Right atrium auricular region (tissue), 2 donors: ENCODE measurements at regions not wholly inside any gene's neighbourhood (a gene's known extent, or its start where the extent isn't known, plus 50 kb on each side); places are given as distances from the start of the nearest gene placed in this dataset.

Experiments used
- DNase-seq: peaks from one replicate; pipeline ENCODE4 v3.0.0-alpha.2; 2019; ENCODE audit warnings: low spot score
- H3K27ac ChIP-seq, 2 donors: fragments of 200-600 bp; sonication (generic); 1 replicate in 1 of 2; 2 replicates in 1 of 2; pipeline ENCODE4 v1.5.1; 2016 to 2019
- H3K27me3 ChIP-seq, 2 donors: fragments of 200-600 bp; sonication (generic); one replicate each; pipeline versions ENCODE4 v1.5.1 to v1.6.0; 2017 to 2019
- H3K36me3 ChIP-seq: fragments of 200-600 bp; sonication (generic); one replicate; pipeline ENCODE4 v1.5.1; 2016
- H3K4me1 ChIP-seq, 2 donors: fragments of 200-600 bp; sonication (generic); one replicate each; pipeline versions ENCODE4 v1.5.1 to v1.6.0; 2017 to 2019
- H3K4me3 ChIP-seq, 2 donors: fragments of 200-600 bp; sonication (generic); 1 replicate in 1 of 2; 2 replicates in 1 of 2; pipeline ENCODE4 v1.5.1; 2017 to 2019; ENCODE audit warnings: mild to moderate bottlenecking in 1 of 2, moderate library complexity in 1 of 2
- H3K9me3 ChIP-seq, 2 donors: fragments of 200-600 bp; sonication (generic); one replicate each; pipeline ENCODE4 v1.5.1; 2019
- CTCF ChIP-seq, 2 donors: fragments of 200-600 bp; sonication (generic); IDR thresholded peaks; one replicate each; pipeline ENCODE4 v1.5.1; 2019; ENCODE audit warnings: antibody characterized with exemption in 2 of 2

DNA sequence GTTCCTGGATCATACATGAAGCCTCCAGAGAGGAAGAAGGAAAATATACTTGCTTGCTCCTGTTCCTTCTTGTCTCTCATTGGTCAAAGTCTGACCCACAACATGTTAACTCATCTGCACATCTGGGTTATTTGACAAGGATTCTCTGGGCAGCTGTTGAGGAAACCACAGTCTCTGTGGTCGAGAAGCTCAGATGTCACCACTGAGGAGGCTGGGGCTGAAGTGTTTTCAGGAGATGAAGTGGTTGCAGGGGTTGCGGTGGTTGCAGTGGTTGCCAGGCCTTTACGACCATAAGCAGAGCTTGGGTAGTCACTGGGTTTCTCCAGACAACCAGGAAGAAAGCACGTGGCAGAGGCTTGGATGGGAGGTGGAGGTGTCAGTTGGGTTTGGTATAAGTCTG is 265.0 kb upstream of the LRIG3 start:
- no peak for TF ChIP-seq CTCF (IDR thresholded peaks at IDR 0.05)
- no peak overlapping the region for H3K4me3 ChIP-seq
- H3K27me3 ChIP-seq = no peaks in the 10 kb centered on the region

DNA sequence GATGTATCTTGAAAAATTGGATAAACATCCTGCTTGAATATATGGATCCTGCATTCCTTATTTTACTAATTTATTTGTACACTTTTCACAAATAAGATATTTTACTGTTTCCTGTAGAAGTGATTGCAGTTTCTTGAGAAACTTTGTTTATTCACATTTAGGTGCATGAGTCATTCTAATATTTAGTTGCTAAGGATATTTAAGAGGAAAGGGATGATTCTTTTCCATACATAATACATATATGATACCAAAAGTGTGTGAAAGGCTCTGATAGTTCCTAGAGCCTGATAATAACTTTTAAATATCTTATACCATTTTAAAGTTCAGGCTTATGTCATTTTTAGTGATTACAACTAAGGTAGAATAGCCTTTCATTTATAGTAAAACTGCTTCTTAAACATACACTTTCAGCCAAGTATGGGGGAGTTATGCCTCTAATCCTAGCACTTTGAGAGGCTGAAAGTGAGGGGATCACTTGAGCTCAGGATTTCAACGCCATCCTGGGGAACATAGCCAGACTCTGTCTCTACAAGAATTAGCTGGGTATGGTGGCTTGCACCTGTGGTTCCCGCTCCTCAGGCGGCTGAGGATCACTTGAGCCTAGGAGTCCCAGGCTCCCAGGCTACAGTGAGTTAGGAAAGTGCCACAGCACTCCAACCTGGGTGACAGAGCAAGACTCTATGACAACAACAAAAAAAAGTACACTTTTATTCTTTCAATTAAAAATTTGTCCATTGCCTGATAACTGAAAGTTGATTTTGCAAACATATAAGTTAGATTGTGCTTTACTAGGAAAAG is 262.6 kb upstream of the LRIG3 start:
- DNase-seq = no peak
- TF ChIP-seq CTCF (IDR thresholded peaks at IDR 0.05) = no peak

More for the DNA sequence above, 265.0 kb upstream of the LRIG3 start:
- Histone ChIP-seq H3K27ac (no peak overlapping the region), H3K36me3 (no peaks in the 10 kb centered on the region), H3K9me3 (no peaks in the 10 kb centered on the region), H3K4me1 (no peaks in the 10 kb centered on the region)
- no peak for DNase-seq

DNA sequence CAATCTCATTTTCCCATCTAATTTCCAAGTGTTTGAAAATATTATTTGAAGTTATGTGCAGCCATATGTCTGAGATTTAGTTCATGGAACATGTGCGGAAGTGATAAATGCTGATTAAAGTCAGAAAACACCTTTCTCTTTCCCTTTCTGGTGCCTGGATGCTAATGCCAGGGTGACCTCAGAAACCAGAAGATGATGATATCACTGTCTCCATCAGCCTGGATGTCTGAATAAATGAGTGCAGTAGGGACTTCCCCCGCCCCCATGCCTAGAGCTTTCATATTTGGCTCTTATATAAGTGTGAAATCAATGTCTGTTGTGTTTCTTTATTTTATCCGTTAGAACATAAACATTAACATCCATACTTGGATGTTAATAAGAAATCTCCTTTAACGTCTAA is 261.9 kb upstream of the LRIG3 start:
- Histone ChIP-seq H3K9me3 (no peaks in the 10 kb centered on the region), H3K36me3 (no peaks in the 10 kb centered on the region), H3K4me3 (no peak overlapping the region), H3K27ac (no peak overlapping the region), H3K27me3 (no peaks in the 10 kb centered on the region), H3K4me1 (no peaks in the 10 kb centered on the region)
- no peak for DNase-seq
- no peak for TF ChIP-seq CTCF (IDR thresholded peaks at IDR 0.05)

More for the DNA sequence above, 262.6 kb upstream of the LRIG3 start:
- Histone ChIP-seq H3K9me3 (no peaks in the 10 kb centered on the region), H3K4me1 (no peaks in the 10 kb centered on the region), H3K27me3 (no peaks in the 10 kb centered on the region), H3K4me3 (no peak overlapping the region), H3K36me3 (no peaks in the 10 kb centered on the region), H3K27ac (no peak overlapping the region)

GRCh38 chr12:59181196-59181777 is 261.0 kb upstream of the LRIG3 start:
- Histone ChIP-seq H3K27ac (no peak overlapping the region), H3K4me1 (no peaks in the 10 kb centered on the region), H3K36me3 (no peaks in the 10 kb centered on the region), H3K4me3 (no peak overlapping the region), H3K9me3 (no peaks in the 10 kb centered on the region), H3K27me3 (no peaks in the 10 kb centered on the region)
- no peak for TF ChIP-seq CTCF (IDR thresholded peaks at IDR 0.05)
- no peak for DNase-seq

- Histone ChIP-seq H3K27me3 (no peaks in the 10 kb centered on the region), H3K27ac (no peak overlapping the region), H3K4me3 (no peak overlapping the region), H3K36me3 (no peaks in the 10 kb centered on the region), H3K4me1 (no peaks in the 10 kb centered on the region), H3K9me3 (no peaks in the 10 kb centered on the region)
- no peak for TF ChIP-seq CTCF (IDR thresholded peaks at IDR 0.05)
- no peak for DNase-seq
These were observed 258.9 kb upstream of the LRIG3 start for GRCh38 chr12:59179231-59179630.
